ENCODE measurements at regions not wholly inside any gene's neighbourhood (a gene's known extent, or its start where the extent isn't known, plus 50 kb on each side); places are given as distances from the start of the nearest gene placed in this dataset.

GRCh38 chr9:29799227-29799626, 2225.9 kb upstream of the C9orf72 start:
- DNase-seq: no peak

DNA sequence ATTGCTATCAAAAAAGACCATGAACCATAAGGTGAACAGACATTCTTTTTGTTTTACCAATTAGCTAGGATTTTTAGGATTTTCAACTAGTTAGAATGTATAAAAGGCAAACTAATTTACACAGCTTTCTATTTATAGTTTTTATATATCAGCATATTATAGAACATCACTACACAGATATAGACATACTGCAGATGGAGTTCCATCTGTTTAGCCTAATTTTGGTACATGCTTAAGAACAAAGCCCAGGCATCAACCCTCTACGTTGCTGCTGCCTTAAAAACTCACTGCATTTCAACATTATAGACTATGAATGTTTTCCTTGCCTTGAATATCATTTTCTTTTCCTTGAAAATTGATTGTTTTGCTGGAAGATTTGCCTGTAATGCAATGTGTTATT, 2227.5 kb upstream of the C9orf72 start:
- no peak for DNase-seq

- no peak for DNase-seq
Observed at GRCh38 chr9:29802454-29802853, 2229.2 kb upstream of the C9orf72 start.

GRCh38 chr9:29806937-29807618, 2233.8 kb upstream of the C9orf72 start:
- DNase-seq: no peak

DNA sequence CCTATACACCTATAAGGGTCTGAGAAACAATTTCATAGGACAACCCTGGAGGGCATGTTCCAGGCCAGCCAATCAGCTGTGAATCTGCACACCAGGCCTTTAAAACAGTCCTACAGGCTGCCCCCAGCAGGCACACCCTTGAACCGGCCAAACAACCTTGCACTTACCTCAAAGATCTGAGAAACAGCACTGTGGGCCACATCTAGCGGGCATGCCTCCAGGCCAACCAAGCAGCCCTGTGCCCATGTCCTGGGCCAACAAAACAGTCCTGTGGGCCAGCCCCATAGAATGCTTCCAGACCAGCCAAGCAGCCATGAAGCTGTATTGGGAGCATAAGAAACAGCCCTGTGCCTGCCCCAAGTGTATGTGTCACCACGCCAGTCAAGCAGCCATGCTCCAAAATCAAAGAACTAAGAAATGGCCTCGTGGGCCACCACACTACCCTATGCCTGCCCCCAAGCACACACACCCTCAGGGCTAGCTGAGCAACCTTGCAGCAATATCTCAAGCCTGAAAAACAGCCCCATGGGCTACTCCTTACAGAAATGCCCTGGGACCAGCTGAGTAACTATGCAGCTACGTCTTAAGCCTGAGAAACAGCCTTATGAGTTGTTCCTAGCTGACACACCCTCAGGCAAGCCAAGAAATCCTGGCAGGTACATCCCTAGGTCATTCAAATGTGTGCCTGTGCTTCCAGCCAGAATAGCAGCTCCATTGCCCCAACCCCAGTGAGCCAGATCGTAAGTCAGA, 2243.8 kb upstream of the C9orf72 start:
- DNase-seq: no peak

- DNase-seq: no peak
Observed at GRCh38 chr9:29822458-29822857, 2249.2 kb upstream of the C9orf72 start.

DNA sequence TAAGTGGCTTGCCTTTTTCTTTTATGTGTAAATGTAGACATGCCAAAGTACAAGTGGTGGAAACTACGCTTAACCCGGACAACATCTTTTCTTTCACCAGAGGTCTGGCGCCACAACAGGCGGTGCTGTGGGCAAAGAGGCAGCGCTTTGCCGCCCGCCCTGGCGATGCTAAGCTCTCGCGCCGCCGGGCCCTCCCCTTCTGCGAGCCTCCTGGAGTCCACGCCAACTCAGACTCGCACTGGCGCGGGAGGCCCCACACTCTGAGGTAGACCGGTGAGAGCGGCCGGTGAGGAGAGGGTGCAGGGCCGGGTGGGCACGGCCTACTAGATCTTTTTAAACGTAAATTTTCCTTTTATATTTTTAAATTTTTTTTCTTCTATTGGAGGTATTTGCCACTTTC, 2253.1 kb upstream of the C9orf72 start:
- DNase-seq: no peak

- no peak for DNase-seq
Observed at GRCh38 chr9:29830821-29831220, 2257.5 kb upstream of the C9orf72 start.

- DNase-seq: no peak
Observed at GRCh38 chr9:29838491-29839020, 2265.3 kb upstream of the C9orf72 start.

GRCh38 chr9:29844251-29844650, 2271.0 kb upstream of the C9orf72 start:
- DNase-seq: no peak

DNA sequence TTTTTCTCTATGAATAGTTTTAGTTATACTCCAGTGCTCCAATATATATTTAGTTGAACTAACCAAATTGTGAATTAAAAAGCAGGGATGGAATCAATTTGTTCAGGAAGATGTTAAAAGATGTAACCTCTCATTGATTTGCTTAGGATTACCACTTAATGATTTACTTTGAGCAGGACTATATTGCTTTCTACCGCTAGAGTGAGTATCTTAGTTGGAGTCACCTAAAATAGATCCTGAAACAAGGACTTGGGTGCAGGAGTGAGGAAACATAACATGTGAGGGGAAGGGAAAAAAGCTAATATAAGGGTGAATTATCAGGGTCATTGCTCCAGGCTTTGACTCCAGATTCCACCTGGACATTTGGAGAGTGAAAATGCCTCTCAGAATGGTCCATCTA, 2277.4 kb upstream of the C9orf72 start:
- no peak for DNase-seq

- no peak for DNase-seq
Observed at GRCh38 chr9:29861803-29862202, 2288.5 kb upstream of the C9orf72 start.

DNA sequence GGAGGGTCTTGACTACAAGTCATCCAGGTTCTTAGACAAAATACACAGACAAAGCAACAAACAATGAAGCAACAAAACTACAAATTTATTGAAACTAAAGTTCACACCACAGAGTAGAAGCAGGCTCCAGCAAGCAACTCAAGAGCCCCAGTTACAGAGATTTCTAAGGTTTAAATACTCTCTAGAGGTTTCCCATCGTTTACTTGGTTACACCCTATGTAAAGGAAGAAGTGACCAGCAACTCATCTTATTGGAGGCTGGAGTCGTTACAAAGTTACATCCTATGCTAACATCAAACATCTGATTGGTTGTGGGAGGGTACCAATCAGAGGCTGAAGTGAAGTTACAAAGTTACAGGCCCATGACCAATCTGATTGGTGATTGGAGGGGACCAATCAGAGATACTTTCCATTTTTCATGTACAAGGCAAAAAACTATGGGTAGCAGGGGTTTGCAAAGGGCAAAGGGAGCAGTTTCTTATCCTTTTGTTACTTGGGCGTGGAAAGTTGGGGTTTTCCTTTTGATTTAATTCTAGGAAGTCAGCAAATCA, 2292.6 kb upstream of the C9orf72 start:
- no peak for DNase-seq

DNA sequence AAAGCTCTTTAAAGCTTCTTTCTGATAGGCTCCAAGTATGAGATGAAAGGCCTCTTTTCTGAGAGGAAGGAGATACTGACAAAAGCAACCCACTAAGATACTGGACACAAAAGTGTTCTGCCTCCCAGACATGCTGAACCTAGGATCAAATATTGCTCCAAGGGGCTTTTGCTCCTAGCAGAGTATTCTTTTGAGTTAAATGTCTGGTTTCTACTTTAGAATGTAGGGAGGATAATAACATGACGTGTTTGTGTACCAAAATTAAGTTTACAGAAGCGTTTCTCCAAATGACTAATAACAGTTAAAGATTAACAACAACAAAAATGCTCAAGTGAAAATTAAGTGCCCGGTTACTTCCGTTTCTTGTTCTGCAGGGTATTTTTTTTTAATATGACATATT, 2293.3 kb upstream of the C9orf72 start:
- no peak for DNase-seq

DNA sequence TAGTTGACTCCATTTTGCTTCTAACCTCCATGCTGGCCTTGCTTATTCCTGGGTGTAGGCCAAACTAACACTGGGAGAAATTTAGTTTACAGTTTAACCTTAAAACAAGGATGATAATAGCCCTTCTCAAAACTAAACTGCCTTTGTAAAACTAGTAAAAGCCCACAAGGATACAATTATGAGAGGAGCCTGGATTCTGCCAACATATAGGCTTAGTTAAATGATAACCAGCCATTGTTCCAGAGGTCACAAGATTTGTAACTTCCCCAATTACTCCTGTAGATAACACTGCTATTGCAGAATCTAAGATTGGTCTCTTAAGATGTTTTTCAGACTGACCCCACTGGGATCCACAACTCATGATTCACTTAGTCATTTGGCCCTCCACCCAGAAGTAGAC, 2300.3 kb upstream of the C9orf72 start:
- DNase-seq: no peak

DNA sequence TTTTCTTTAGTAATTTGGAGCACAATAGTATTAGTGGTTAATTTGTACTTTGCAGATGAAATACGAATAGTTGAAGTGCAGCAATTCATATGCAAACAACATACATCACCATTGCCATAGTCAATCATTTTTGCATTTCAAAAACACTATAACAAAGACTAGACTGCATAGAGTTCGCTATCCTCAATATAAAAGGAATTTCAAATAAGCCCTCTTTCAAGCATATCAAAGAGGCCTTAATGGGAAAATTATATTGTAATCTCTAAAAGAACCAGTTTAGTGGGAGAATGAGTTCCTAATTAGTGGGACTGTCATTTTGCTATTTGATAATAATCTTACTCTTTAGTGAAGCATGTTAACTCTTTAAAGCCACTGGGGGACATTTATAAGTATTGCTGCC, 2302.3 kb upstream of the C9orf72 start:
- DNase-seq: no peak

GRCh38 chr9:29882767-29883166, 2309.5 kb upstream of the C9orf72 start:
- DNase-seq: no peak

GRCh38 chr9:29906065-29906464, 2332.8 kb upstream of the C9orf72 start:
- DNase-seq: no peak

- DNase-seq: no peak
Observed at GRCh38 chr9:29928072-29928471, 2354.8 kb upstream of the C9orf72 start.

DNA sequence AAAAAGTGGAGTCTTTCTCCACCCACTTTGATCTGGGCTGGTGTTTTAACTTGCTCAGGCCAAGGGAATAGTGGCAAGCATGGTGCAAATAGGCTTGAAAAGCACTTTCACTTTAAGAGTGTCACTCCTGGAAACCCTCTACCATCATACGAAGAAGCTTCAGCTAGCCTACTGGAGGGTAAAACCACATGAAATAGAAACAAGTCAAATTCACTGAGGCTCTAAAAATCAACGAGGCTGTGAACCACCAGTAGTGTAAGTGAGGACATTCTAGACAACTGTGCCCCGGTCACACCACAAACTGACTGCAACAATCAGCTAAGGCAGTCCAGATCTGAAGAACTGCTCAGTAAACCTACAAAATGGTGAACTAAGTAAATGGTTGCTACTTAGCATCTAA, 2366.3 kb upstream of the C9orf72 start:
- no peak for DNase-seq

DNA sequence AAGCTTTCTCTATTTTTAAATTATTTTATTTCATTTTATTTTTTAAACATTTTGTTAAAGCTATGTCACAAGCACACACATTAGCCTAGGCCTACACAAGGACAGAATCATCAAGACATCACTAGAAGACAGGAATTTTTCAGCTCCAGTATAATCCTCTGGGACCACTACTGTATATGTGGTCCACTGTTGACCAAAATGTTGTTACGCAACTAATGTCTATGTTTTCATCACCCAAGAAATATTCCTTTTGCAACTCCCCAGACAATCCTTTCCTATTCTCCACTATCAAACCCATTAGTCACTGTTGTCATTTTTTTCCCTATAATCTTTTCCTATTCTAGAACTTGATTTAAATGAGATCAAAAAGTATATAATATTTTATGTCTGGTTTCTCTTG, 2371.7 kb upstream of the C9orf72 start:
- no peak for DNase-seq

DNA sequence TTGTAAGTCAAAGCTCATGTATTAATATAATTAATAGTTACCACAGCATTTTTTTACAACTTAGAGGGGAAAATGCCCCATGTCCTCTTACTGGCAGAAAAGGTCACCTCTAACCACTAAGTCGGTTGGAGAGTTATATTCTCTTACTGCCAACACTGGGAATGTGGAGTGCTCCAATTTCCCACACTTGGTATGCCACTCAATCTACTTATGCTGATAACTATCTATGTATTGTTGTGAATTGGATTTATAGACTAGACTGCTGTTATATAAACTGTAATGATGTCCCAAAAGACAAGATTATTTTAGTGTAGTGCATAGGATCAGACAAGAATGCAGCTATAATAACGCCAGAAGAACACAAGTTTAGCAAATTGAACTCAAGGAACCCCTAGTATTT, 2385.2 kb upstream of the C9orf72 start:
- DNase-seq: no peak

GRCh38 chr9:29965834-29966233, 2392.6 kb upstream of the C9orf72 start:
- DNase-seq: no peak

DNA sequence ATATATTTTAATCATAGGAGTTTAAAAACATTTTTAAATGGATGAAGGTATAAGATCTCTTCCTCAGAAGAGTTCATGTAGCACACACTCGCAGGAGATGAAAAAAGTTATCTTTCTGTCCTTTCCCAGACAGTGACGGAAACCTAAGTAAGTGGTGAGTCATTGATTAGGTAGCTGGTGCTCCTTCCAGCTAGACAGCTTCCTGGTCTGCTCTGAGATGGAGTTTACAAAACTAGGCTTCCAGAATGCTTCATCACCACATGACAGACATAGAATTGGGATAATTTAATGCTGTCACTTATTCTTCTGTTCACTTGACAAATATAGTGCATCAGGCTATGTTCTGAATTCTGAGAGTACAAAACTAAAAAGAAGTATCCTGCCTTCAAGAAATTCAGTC, 2393.0 kb upstream of the C9orf72 start:
- no peak for DNase-seq

Data from NCI-H774 (cell line).